HAP-1 (cell line): ENCODE measurements at regions not wholly inside any gene's neighbourhood (a gene's known extent, or its start where the extent isn't known, plus 50 kb on each side); places are given as distances from the start of the nearest gene placed in this dataset.
"Not testable (repeated sequence)": the region's sequence is repeated elsewhere in the genome, so short reads cannot be mapped to it uniquely, and the experiment has no call there.

ENCODE experiments used
- DNase-seq, 2 experiments: peaks; one replicate each; pipeline ENCODE4 v3.0.0-alpha.2; 2016 to 2020; ENCODE audit warnings: low spot score in 2 of 2
- H3K27me3 ChIP-seq: fragments of 250-450 bp; sonication (Bioruptor Pico); 2 replicates; pipeline ENCODE4 v1.5.1; 2020; ENCODE audit warnings: low read depth, mild to moderate bottlenecking, moderate library complexity
- H3K36me3 ChIP-seq: fragments of 250-450 bp; sonication (Bioruptor Pico); replicated peaks from 2 replicates; pipeline ENCODE4 v1.5.1; 2020; ENCODE audit warnings: mild to moderate bottlenecking
- H3K4me1 ChIP-seq: fragments of 250-450 bp; sonication (Bioruptor Pico); 2 replicates; pipeline ENCODE4 v1.5.1; 2020; ENCODE audit warnings: mild to moderate bottlenecking
- H3K4me3 ChIP-seq: fragments of 250-450 bp; sonication (Bioruptor Pico); 2 replicates; pipeline ENCODE4 v1.5.1; 2020; ENCODE audit warnings: mild to moderate bottlenecking, moderate library complexity
- H3K9me3 ChIP-seq: fragments of 250-450 bp; sonication (Bioruptor Pico); 2 replicates; pipeline ENCODE4 v1.5.1; 2020; ENCODE audit warnings: mild to moderate bottlenecking, moderate library complexity
- in situ Hi-C: fragments of 300-500 bp; cut with MboI; formaldehyde crosslinking; loops from 3 replicates; pipeline ENCODE4 v1.14.3; 2020; ENCODE audit warnings: low sequenced_read_pairs, inconsistent platforms, mixed read lengths

DNA sequence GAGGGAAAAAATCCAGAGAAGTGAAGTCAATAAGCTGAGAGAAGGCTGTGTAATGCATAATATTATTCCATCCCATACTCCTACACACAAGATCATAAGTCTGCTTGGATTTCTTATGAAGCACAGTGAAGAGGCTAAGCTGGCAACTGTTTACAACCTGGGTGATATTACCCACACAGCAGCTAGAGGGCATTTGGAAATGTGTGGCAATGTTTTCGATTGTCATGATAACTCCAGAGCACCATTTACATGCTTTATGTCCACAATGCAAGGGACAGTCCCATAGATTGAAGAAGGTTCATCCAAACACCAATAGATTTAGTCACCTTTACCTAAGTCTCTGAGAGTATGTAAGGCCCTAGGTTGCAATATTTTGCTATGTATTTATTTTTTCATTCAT, 412.2 kb downstream of the PPP3CA start:
- no peaks in the 10 kb centered on the region for H3K9me3 ChIP-seq
- no peaks in the 10 kb centered on the region for H3K36me3 ChIP-seq
- H3K4me1 ChIP-seq = peaks cover 2% of the 10 kb centered on the region; the same call in 1 of the 2 replicates
- no peaks in the 10 kb centered on the region for H3K27me3 ChIP-seq
- in situ Hi-C loops = no loop called here
- DNase-seq = peak; percentile 14 to 20
- no peak overlapping the region for H3K4me3 ChIP-seq

DNA sequence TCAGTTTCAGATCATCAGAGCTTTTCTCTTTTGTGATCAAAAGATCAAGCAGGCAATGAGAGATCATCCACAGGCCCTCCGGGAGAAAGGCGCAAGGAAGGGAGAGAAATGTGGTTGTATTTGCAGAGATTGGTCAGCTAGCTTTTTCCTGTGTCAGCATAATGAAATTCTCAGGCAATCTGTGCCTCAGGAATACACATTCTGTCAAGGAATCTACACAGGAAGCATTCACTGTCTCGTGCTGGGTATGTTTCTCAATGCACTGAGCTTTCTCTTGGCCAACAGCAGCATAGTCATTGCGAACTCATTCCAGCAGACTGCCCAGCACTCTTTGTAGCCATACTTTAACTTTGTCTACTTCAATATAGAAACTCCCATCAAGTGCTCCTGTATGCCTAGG, 413.7 kb downstream of the PPP3CA start:
- DNase-seq = no peak
- Histone ChIP-seq H3K9me3 (no peaks in the 10 kb centered on the region), H3K4me1 (peaks cover 2% of the 10 kb centered on the region; the same call in 1 of the 2 replicates), H3K27me3 (no peaks in the 10 kb centered on the region), H3K4me3 (no peak overlapping the region), H3K36me3 (no peaks in the 10 kb centered on the region)
- in situ Hi-C loops = no loop called here

DNA sequence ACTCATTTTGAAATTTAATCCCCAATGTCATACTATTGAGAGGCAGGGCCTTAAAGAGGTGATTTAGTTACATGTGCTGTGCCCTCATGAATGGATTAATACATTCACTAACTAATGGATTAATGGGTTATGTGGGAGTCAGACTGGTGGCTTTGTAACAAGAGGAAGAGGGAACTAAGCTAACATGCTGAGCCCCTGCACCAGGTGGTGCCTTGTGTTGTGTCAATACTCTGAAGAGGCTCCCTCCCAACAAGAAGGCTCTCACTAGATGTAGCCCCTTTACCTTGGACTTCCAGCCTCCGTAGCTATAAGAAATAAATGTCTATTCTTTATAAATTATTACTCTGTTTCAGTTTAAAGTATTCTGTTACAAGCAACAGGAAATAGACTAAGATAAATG, 411.9 kb upstream of the EMCN start:
- no peak for DNase-seq
- Histone ChIP-seq H3K36me3 (no peaks in the 10 kb centered on the region), H3K4me1 (peaks cover 10% of the 10 kb centered on the region; the same call in 1 of the 2 replicates), H3K9me3 (no peaks in the 10 kb centered on the region), H3K27me3 (no peaks in the 10 kb centered on the region), H3K4me3 (no peak overlapping the region)
- in situ Hi-C loops = no loop called here

DNA sequence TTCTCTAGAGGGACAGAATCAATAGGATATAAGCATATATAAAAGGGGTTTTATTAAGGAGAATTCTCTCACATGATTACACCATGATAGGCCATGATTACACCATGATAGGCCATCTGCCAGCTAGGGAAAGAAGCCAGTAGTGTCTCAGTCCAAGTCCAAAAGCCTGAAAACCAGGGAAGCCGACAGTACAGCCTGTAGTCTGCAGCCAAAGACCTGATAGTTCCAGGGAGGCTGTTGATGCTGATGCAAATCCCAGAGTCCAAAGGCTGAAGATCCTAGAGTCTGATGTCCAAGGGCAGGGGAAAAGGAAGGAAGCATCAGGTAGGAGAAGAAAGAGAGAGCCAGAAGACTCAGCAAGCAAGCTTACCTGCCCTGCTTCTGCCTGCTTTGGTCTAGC, 411.3 kb upstream of the EMCN start:
- Histone ChIP-seq H3K9me3 (no peaks in the 10 kb centered on the region), H3K4me3 (no peak overlapping the region), H3K4me1 (peaks cover 10% of the 10 kb centered on the region; the same call in 1 of the 2 replicates), H3K27me3 (no peaks in the 10 kb centered on the region), H3K36me3 (no peaks in the 10 kb centered on the region)
- in situ Hi-C loops = no loop called here
- DNase-seq = no peak

- in situ Hi-C loops = no loop called here
- Histone ChIP-seq H3K27me3 (no peaks in the 10 kb centered on the region), H3K4me3 (no peak overlapping the region), H3K4me1 (peaks cover 8% of the 10 kb centered on the region; the same call in 1 of the 2 replicates), H3K36me3 (no peaks in the 10 kb centered on the region), H3K9me3 (no peaks in the 10 kb centered on the region)
- DNase-seq = no peak
Observed at GRCh38 chr4:100926039-100926717, 408.4 kb upstream of the EMCN start.

DNA sequence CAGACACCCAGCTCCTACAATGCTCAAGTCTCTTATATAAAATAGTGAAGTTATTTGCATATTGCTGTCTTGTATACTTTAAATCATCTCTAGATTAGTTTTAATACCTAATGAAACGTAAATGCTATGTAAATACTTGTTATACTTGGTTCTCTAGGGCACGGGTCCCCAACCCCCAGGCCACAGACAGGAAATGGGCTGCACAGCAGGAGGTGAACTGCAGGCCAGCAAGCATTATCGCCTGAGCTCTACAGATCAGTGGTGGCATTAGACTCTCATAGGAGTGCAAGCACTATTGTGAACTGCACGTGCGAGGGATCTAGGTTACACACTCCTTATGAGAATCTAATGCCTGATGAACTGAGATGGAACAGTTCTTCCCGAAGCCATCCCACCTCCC, 395.9 kb upstream of the EMCN start:
- no peak for DNase-seq
- H3K9me3 ChIP-seq = no peaks in the 10 kb centered on the region
- H3K27me3 ChIP-seq = no peaks in the 10 kb centered on the region
- in situ Hi-C loops = no loop called here
- H3K36me3 ChIP-seq = no peaks in the 10 kb centered on the region
- H3K4me1 ChIP-seq = no peaks in the 10 kb centered on the region
- H3K4me3 ChIP-seq = no peak overlapping the region

DNA sequence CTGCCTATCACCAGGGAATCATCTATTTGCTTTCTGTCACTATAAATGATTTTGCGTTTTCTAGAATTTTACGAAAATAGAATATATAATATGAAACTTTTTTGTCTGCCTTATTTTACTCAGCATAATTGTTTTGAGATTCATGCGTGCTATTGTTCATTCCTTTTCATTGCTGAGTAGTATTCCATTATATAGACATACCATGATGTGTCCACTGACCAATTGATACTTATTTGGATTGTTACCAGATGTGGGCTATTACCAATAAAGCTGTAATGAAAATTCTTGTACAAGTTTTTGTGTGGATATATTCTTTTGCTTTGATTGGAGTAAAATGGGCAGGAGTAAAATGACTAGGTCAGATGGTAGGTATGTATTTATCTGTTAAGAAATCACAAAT, 390.7 kb upstream of the EMCN start:
- Histone ChIP-seq H3K27me3 (no peaks in the 10 kb centered on the region), H3K4me3 (no peak overlapping the region), H3K4me1 (no peaks in the 10 kb centered on the region; the same call in 1 of the 2 replicates), H3K9me3 (no peaks in the 10 kb centered on the region), H3K36me3 (no peaks in the 10 kb centered on the region)
- no peak for DNase-seq
- in situ Hi-C loops = no loop called here

DNA sequence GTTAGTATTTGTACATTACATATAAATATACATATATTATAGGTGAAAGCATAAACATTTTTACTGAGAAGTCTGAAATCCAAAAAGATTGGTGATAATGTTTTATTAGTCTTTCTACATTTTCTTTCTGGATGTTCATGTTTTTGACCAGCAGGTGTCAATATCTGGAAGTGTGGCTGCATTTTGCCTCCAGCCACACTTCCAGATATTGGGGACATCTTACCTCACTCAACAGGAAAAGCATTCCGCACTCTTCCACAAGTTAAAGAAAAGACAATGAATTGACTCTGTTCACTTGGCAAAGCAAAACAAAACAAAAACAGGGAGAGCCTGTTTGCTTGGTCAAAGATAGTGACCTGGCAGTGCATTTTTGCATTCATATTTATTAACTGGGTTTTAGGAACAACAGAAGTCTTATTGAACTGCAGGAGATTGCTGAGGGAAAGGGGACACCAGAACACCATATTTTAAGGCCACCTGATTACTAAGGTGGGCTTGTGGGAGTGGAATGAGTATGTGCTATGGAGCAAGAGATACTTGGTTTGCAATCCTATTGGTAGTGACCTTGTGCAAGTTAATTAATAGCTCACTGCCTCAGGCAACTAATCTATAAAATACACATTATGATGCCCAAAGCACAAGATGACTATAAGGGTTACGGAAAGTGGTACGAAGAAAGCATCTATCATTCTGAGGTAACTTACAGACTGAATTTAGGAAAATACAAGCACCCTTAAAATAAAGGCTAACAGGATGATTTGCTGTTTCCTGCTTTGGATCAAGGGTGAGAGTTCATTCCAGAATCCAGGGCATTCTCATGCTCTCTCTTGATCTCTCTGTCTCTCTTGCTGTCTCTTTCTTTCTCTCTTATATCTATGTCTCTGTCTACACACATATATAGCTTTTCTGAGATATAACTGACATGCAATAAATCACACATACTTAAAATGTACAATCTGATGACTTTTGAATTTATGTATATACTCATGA, 389.9 kb upstream of the EMCN start:
- Histone ChIP-seq H3K9me3 (0 out of 2 replicates have a peak, but pooled peaks cover 2% of the 10 kb centered on the region), H3K27me3 (no peaks in the 10 kb centered on the region), H3K4me1 (no peaks in the 10 kb centered on the region; the same call in 1 of the 2 replicates), H3K36me3 (no peaks in the 10 kb centered on the region), H3K4me3 (no peak overlapping the region)
- DNase-seq = peak; percentile 10 to 11
- in situ Hi-C loops = no loop called here

DNA sequence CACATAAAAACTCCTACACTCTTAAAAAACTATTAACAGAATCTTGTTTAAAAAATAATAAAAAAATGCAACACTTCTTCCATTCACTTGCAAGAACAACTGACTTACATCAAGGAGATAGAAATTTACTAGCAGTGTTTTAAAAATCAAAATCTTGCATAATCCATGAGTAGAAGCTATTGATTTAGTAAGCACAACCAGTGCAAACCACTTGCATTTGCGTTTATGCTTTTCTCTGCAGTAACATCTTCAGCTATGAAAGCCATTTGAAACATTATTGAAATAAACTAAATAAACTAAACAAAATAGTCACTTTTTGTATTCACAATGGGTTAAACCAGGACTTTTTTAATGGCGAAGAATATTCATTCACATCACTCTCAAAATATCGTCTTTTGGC, 389.2 kb upstream of the EMCN start:
- Histone ChIP-seq H3K4me1 (no peaks in the 10 kb centered on the region; the same call in 1 of the 2 replicates), H3K36me3 (no peaks in the 10 kb centered on the region), H3K4me3 (no peak overlapping the region), H3K27me3 (no peaks in the 10 kb centered on the region), H3K9me3 (0 out of 2 replicates have a peak, but pooled peaks cover 2% of the 10 kb centered on the region)
- DNase-seq = no peak
- in situ Hi-C loops = no loop called here

- H3K27me3 ChIP-seq, in situ Hi-C loops, H3K9me3 ChIP-seq, H3K4me3 ChIP-seq, DNase-seq, H3K4me1 ChIP-seq, H3K36me3 ChIP-seq: not testable (repeated sequence)
Observed at GRCh38 chr4:100900945-100901344, 383.1 kb upstream of the EMCN start.

- no peak for DNase-seq
- no peaks in the 10 kb centered on the region for H3K4me1 ChIP-seq
- in situ Hi-C loops = no loop called here
- no peak overlapping the region for H3K4me3 ChIP-seq
- H3K36me3 ChIP-seq = no peaks in the 10 kb centered on the region
- H3K9me3 ChIP-seq = 0 out of 2 replicates have a peak, but pooled peaks cover 2% of the 10 kb centered on the region
- no peaks in the 10 kb centered on the region for H3K27me3 ChIP-seq
Observed at GRCh38 chr4:100900134-100900533, 382.3 kb upstream of the EMCN start.

DNA sequence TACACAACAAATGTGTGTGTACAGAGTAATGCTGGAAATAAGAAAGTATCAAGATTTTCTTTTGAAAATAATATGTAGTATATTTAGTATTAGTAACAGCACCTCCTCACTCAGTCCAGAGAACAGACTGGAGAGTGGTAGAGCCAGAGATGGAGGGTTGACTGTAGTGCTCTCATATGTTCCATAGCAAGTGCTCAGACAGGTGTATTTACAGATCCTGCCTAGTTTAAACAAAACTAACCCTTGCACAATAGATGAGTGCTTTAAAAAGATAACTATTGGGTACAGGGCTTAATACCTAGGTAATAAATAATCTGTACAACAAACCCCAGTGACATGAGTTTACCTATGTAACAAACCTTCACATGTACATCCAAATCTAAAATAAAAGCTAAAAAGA, 381.0 kb upstream of the EMCN start:
- H3K4me3 ChIP-seq = no peak overlapping the region
- in situ Hi-C loops = no loop called here
- DNase-seq = no peak
- H3K36me3 ChIP-seq = no peaks in the 10 kb centered on the region
- H3K27me3 ChIP-seq = no peaks in the 10 kb centered on the region
- no peaks in the 10 kb centered on the region for H3K4me1 ChIP-seq
- H3K9me3 ChIP-seq = 0 out of 2 replicates have a peak, but pooled peaks cover 2% of the 10 kb centered on the region

DNA sequence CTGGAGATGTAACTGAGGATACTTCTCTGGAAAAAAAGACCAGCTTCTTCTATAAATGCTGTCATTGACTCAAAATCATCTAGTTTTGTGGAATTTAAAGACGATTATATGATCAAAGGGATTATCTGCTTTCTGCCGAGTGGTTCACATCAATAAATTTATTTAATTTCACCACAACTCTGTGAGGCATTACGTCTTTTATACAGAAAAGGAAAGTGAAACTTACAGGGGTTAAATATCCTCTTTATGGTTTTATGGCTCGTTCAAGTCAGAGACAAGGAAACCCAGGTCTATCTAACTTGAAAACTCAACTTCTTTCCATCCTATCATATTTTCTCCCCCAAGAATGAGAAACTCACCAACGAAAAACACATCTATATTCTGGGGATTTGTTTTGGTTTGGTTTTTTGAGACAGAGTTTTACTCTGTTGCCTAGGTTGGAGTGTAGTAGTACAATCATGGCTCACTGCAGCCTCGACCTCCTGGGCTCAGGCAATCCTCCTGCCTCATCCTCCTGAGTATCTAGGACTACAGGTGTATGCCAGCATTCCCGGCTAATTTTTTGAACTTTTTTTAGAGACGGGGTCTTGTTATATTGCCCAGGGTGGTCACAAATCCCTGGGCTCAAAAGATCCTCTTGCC, 377.9 kb upstream of the EMCN start:
- in situ Hi-C loops = no loop called here
- no peak overlapping the region for H3K4me3 ChIP-seq

More for the DNA sequence above, 377.9 kb upstream of the EMCN start:
- Histone ChIP-seq H3K9me3 (no peaks in the 10 kb centered on the region), H3K36me3 (no peaks in the 10 kb centered on the region), H3K27me3 (no peaks in the 10 kb centered on the region), H3K4me1 (no peaks in the 10 kb centered on the region)
- no peak for DNase-seq
